ENCODE measurements at regions not wholly inside any gene's neighbourhood (a gene's known extent, or its start where the extent isn't known, plus 50 kb on each side); places are given as distances from the start of the nearest gene placed in this dataset.

GRCh38 chr17:13351046-13351445, 250.7 kb downstream of the HS3ST3A1 start:
- DNase-seq (ENCODE audit: low read depth), result no peak
- no peak for TF ChIP-seq CTCF (IDR thresholded peaks at IDR 0.05; ENCODE audit: low read length, missing control alignments)
- no peak overlapping the region for H3K4me3 ChIP-seq (replicated peaks; ENCODE audit: low read depth, low read length)

GRCh38 chr17:13350466-13350865, 251.3 kb downstream of the HS3ST3A1 start:
- no peak for DNase-seq (ENCODE audit: low read depth)

GRCh38 chr17:13346996-13347762, 254.6 kb downstream of the HS3ST3A1 start:
- H3K4me3 ChIP-seq (replicated peaks; ENCODE audit: low read depth, low read length), result no peak overlapping the region
- TF ChIP-seq CTCF (IDR thresholded peaks at IDR 0.05; ENCODE audit: low read length, missing control alignments), result no peak
- DNase-seq (ENCODE audit: low read depth), result peak; percentile 93

More at GRCh38 chr17:13350466-13350865, 251.3 kb downstream of the HS3ST3A1 start:
- no peak overlapping the region for H3K4me3 ChIP-seq (replicated peaks; ENCODE audit: low read depth, low read length)
- no peak for TF ChIP-seq CTCF (IDR thresholded peaks at IDR 0.05; ENCODE audit: low read length, missing control alignments)

GRCh38 chr17:13346592-13346991, 255.1 kb downstream of the HS3ST3A1 start:
- DNase-seq (ENCODE audit: low read depth), result no peak
- TF ChIP-seq CTCF (IDR thresholded peaks at IDR 0.05; ENCODE audit: low read length, missing control alignments), result no peak
- no peak overlapping the region for H3K4me3 ChIP-seq (replicated peaks; ENCODE audit: low read depth, low read length)

- DNase-seq (ENCODE audit: low read depth), result peak; percentile 93
- no peak overlapping the region for H3K4me3 ChIP-seq (replicated peaks; ENCODE audit: low read depth, low read length)
These were observed 255.6 kb downstream of the HS3ST3A1 start for GRCh38 chr17:13346081-13346533.

GRCh38 chr17:13338421-13338820, 263.3 kb downstream of the HS3ST3A1 start:
- TF ChIP-seq CTCF (IDR thresholded peaks at IDR 0.05; ENCODE audit: low read length, missing control alignments), result no peak
- peak overlapping the region; percentile 47 for H3K4me3 ChIP-seq (replicated peaks; ENCODE audit: low read depth, low read length)
- DNase-seq (ENCODE audit: low read depth), result no peak

More at GRCh38 chr17:13346081-13346533, 255.6 kb downstream of the HS3ST3A1 start:
- peak; percentile 3 for TF ChIP-seq CTCF (IDR thresholded peaks at IDR 0.05; ENCODE audit: low read length, missing control alignments)
